ENCODE measurements at regions not wholly inside any gene's neighbourhood (a gene's known extent, or its start where the extent isn't known, plus 50 kb on each side); places are given as distances from the start of the nearest gene placed in this dataset.

- TF ChIP-seq CTCF (IDR thresholded peaks at IDR 0.05 in 4 of 5, conservative IDR thresholded peaks at IDR 0.05 in 1 of 5) (no peak), POLR2A (IDR thresholded peaks at IDR 0.05) (no peak)
Observed at GRCh38 chr2:204237416-204237815, 300.9 kb downstream of the ICOS start.
